Right lobe of liver (tissue), 6 donors: ENCODE measurements at regions not wholly inside any gene's neighbourhood (a gene's known extent, or its start where the extent isn't known, plus 50 kb on each side); places are given as distances from the start of the nearest gene placed in this dataset.

ENCODE experiments used
- ATAC-seq, 4 donors: fragments of 200-7000 bp; cut with Tn5 transposase; one replicate each; pipeline ENCODE4 v1.9.1; 2020; ENCODE audit warnings: mild to moderate bottlenecking in 4 of 4, moderate library complexity in 4 of 4
- DNase-seq, 3 donors: peaks; one replicate each; pipeline ENCODE4 v3.0.0-alpha.2; 2020
- H3K27ac ChIP-seq, 3 donors: fragments of 200-600 bp; one replicate each; pipeline ENCODE4 v1.8.0; 2022
- H3K27me3 ChIP-seq, 2 donors: fragments of 200-600 bp; one replicate each; pipeline ENCODE4 v1.8.0; 2022
- H3K36me3 ChIP-seq, 4 donors: fragments of 200-600 bp; sonication (generic) in 1 of 4; one replicate each; pipeline versions ENCODE4 v1.5.1 to v1.8.0; 2017 to 2022; ENCODE audit warnings: control low read depth in 1 of 4
- H3K4me1 ChIP-seq, 4 donors: fragments of 200-600 bp; sonication (generic) in 1 of 4; one replicate each; pipeline versions ENCODE4 v1.5.1 to v1.8.0; 2017 to 2022; ENCODE audit warnings: control low read depth in 1 of 4
- H3K4me3 ChIP-seq, 3 donors: fragments of 200-600 bp; one replicate each; pipeline ENCODE4 v1.8.0; 2022
- H3K9me3 ChIP-seq, 4 donors: fragments of 200-600 bp; sonication (generic) in 1 of 4; one replicate each; pipeline versions ENCODE4 v1.5.1 to v1.8.0; 2017 to 2022; ENCODE audit warnings: control low read depth in 1 of 4
- POLR2A ChIP-seq: fragments of 450-650 bp; IDR thresholded peaks from one replicate; pipeline ENCODE4 v1.6.1; 2017; ENCODE audit warnings: antibody characterized with exemption, mild to moderate bottlenecking
- WGBS: methylation state at CpG from one replicate; pipeline ENCODE4 v1.1.6; 2018; ENCODE audit warnings: low coverage, low lambda C conversion rate; ENCODE audit not compliant: insufficient coverage; ENCODE audit errors: missing lambda C conversion rate; 5-methylcytosine and 5-hydroxymethylcytosine counted together
- intact Hi-C, 2 donors: fragments of 100-400 bp; cut with DNase I; formaldehyde crosslinking; loops; one replicate each; pipeline versions ENCODE4 v1.11.2 to v1.14.1; 2022
- TF ChIP-seq, protein P1 (sequence below), 4 donors: fragments of 200-600 bp in 3 of 4; fragments of 450-650 bp in 1 of 4; IDR thresholded peaks; one replicate each; pipeline versions ENCODE4 v1.5.1 to v1.8.0; 2016 to 2022; ENCODE audit warnings: antibody characterized with exemption in 4 of 4, mild to moderate bottlenecking in 2 of 4
- donor health status: DM: no; HTN: yes; CAD: no.
- donor health status: DM: no; HTN: no; CAD: no.
- donor health status: DM: no; HTN: no; CAD: no.
- donor health status: DM: no; HTN: yes; CAD: no.
- donor health status: DM: no; HTN: yes; CAD: no.

DNA sequence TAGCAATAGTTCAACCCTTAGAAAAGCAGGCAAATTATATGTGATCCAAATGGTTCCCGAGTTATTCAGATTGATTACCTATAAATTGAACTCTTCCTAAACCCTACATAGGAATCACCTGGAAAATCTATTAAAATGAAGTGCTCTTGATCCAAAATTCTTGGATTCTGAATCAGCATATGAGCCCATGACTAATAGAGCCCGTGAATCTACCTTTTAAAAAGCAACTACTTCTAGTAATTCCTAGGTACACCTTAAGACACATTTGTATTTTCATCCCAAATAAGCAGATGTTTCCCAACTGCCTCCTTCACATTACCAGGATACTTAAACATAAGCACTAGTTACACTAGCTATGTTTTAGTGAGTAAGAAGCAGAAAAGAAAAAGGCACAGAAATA, 1171.0 kb upstream of the GOT2 start:
- no peak for ATAC-seq
- 63% methylated on average over 2 of the region's 2 CpGs for WGBS

DNA sequence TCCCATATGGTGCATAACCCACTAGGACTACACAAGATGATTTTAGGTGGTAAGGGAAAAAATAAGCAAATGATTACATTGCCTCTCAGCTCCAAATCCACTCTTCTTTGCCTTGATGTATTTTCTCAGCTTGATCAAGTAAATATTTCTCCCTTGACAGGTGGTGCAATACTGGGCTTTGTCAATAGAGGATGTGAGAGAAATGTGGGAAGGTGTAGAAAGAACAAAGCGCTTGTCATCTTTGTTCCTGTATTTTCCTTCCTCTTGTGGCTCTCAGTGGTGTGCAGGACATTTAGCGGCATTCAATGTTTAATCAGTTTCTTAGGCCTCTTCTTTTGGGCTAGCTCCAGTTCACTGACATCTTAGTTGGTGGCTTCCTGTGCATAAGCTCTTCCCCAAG, 1165.8 kb upstream of the GOT2 start:
- H3K9me3 ChIP-seq = no peaks in the 10 kb centered on the region
- no peaks in the 10 kb centered on the region for H3K4me1 ChIP-seq
- intact Hi-C loops = no loop called here
- 39% methylated on average over 2 of the region's 2 CpGs for WGBS
- DNase-seq (no peak), ATAC-seq (no peak)
- peaks cover 0 to 5% of the 10 kb centered on the region in 2 donors for H3K27me3 ChIP-seq
- H3K4me3 ChIP-seq = no peak overlapping the region
- H3K27ac ChIP-seq = no peak overlapping the region
- no peak for TF ChIP-seq POLR2A
- TF ChIP-seq, protein P1, sequence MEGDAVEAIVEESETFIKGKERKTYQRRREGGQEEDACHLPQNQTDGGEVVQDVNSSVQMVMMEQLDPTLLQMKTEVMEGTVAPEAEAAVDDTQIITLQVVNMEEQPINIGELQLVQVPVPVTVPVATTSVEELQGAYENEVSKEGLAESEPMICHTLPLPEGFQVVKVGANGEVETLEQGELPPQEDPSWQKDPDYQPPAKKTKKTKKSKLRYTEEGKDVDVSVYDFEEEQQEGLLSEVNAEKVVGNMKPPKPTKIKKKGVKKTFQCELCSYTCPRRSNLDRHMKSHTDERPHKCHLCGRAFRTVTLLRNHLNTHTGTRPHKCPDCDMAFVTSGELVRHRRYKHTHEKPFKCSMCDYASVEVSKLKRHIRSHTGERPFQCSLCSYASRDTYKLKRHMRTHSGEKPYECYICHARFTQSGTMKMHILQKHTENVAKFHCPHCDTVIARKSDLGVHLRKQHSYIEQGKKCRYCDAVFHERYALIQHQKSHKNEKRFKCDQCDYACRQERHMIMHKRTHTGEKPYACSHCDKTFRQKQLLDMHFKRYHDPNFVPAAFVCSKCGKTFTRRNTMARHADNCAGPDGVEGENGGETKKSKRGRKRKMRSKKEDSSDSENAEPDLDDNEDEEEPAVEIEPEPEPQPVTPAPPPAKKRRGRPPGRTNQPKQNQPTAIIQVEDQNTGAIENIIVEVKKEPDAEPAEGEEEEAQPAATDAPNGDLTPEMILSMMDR (IDR thresholded peaks at IDR 0.05) = no peak
- no peaks in the 10 kb centered on the region for H3K36me3 ChIP-seq

More for the DNA sequence above, 1171.0 kb upstream of the GOT2 start:
- Histone ChIP-seq H3K4me3 (no peak overlapping the region), H3K9me3 (no peaks in the 10 kb centered on the region), H3K27me3 (peaks cover 0 to 5% of the 10 kb centered on the region in 2 donors), H3K4me1 (no peaks in the 10 kb centered on the region), H3K36me3 (no peaks in the 10 kb centered on the region), H3K27ac (no peak overlapping the region)
- DNase-seq = no peak
- TF ChIP-seq POLR2A = no peak
- TF ChIP-seq, protein P1 (IDR thresholded peaks at IDR 0.05) = no peak
- intact Hi-C loops = no loop called here

DNA sequence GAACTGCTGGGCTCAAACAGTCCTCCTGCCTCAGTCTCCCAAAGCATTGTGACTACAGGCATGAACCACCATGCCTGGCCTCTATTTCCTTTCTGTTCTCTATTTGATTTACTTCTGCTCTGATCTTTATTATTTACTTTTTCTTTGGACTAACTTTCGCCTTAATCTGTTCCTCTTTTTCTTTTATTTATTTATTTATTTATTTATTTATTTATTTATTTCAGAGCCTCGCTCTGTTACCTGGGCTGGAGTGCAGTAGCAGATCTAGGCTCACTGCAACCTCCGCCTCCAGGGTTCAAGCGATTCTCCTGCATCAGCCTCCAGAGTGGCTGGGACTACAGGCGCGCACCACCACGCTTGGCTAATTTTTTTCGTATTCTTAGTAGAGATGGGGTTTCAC, 1158.3 kb upstream of the GOT2 start:
- no peak for DNase-seq
- Histone ChIP-seq H3K27ac (no peak overlapping the region), H3K9me3 (no peaks in the 10 kb centered on the region), H3K4me1 (no peaks in the 10 kb centered on the region), H3K27me3 (no peaks in the 10 kb centered on the region), H3K4me3 (no peak overlapping the region), H3K36me3 (no peaks in the 10 kb centered on the region)
- no peak for ATAC-seq
- 82% methylated on average over 8 of the region's 8 CpGs for WGBS
- intact Hi-C loops = no loop called here
- TF ChIP-seq, protein P1 (IDR thresholded peaks at IDR 0.05) = no peak
- TF ChIP-seq POLR2A = no peak

DNA sequence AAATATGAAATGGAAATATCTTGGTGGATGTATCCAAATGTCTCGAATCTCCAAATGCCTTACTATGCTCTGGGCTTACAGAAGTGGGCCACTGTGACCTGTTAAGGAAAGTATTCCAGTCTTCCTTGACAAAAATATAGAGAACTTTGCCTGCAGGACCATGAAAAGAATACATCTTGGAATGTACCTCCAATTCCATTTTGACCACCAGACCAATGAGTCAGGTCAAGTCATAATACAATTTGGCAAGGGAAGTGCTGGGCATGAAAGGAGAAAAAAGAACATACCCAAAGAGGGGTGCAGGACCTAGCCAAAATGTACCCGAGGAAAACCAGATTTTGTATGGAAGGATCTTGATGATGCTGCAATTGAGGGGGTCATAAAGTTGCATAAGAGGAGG, 1153.7 kb upstream of the GOT2 start:
- Histone ChIP-seq H3K9me3 (no peaks in the 10 kb centered on the region), H3K36me3 (no peaks in the 10 kb centered on the region), H3K4me3 (no peak overlapping the region), H3K4me1 (no peaks in the 10 kb centered on the region), H3K27me3 (no peaks in the 10 kb centered on the region), H3K27ac (no peak overlapping the region)
- intact Hi-C loops = no loop called here
- 25% methylated on average over 2 of the region's 2 CpGs for WGBS
- DNase-seq (no peak), ATAC-seq (no peak)
- TF ChIP-seq, protein P1 (IDR thresholded peaks at IDR 0.05) = no peak
- no peak for TF ChIP-seq POLR2A

DNA sequence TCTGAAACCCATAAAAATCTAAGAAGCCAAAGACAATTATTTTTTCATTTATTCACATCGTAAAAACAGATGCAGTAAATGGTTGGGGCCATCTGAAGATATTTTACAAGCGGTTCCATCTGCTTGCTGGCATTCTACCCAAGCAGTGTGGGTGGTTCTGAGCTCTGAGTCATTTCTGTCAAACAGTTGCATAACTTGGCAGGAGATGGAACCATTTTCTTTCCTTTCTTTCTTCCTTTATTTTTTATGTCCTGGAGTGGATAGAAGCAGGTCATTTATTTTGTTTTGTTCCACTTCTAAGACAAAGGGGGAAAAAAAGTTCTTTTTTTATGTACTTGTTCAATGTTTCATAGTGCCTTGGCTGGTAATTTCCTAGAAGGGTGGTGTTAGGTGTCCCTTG, 1151.9 kb upstream of the GOT2 start:
- 45% methylated on average over 2 of the region's 2 CpGs for WGBS
- intact Hi-C loops = no loop called here

More for the DNA sequence above, 1151.9 kb upstream of the GOT2 start:
- Histone ChIP-seq H3K9me3 (no peaks in the 10 kb centered on the region), H3K4me3 (no peak overlapping the region), H3K36me3 (no peaks in the 10 kb centered on the region), H3K27me3 (no peaks in the 10 kb centered on the region), H3K27ac (no peak overlapping the region), H3K4me1 (no peaks in the 10 kb centered on the region)
- DNase-seq (no peak), ATAC-seq (no peak)
- TF ChIP-seq, protein P1 (IDR thresholded peaks at IDR 0.05) = no peak
- no peak for TF ChIP-seq POLR2A
